ENCODE measurements at regions not wholly inside any gene's neighbourhood (a gene's known extent, or its start where the extent isn't known, plus 50 kb on each side); places are given as distances from the start of the nearest gene placed in this dataset.

DNA sequence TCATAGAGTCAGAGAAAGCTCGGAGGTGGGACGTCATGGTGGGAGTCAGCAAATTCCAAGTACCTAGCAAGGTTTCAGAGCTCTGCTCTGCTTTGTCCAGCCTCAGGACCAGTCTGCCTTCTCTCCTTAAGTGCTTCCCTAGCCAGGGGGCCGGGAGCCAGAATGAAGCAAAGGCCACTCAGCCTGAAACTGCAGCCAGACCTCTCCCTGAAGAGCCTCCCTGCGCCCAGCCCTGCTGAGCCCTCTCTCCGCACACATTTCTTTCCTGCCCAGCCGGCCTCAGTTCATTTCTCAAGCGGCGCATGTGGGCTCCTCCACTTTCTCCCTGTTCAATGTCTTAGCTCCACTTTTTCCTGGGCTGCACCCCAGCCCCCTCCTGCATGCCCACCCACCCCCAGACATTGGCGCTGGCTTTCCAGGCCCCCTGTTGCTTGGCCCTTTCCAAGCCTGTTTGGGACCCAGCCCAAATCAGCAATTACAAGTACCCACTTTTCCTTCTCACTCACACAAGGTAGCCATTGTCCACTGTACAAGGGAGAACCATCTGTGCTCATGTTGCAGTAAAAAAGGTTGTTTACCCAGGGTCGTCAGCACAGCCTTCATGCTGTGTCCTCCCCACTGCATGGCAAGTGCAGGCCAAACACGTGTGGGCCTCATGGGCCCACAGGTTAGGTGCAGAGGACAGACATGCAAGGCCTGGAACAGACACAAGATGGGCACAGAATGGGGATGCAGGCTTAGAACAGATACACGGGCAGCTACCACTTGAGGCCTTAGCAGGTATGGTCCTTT is 147.1 kb downstream of the MRPL14 start:
- peaks cover 19% of the 10 kb centered on the region for H3K27me3 ChIP-seq (ENCODE audit: insufficient read depth, low read length)
- no peaks in the 10 kb centered on the region for H3K9me3 ChIP-seq (ENCODE audit: low read length)
- no peak overlapping the region for H2AFZ ChIP-seq (ENCODE audit: low read depth, low read length)
- no peaks in the 10 kb centered on the region for H3K4me1 ChIP-seq (ENCODE audit: insufficient read depth, low read length)
- H3K4me3 ChIP-seq (ENCODE audit: low read length) = no peak overlapping the region
- no peaks in the 10 kb centered on the region for H3K36me3 ChIP-seq (ENCODE audit: insufficient read depth, low read length)

DNA sequence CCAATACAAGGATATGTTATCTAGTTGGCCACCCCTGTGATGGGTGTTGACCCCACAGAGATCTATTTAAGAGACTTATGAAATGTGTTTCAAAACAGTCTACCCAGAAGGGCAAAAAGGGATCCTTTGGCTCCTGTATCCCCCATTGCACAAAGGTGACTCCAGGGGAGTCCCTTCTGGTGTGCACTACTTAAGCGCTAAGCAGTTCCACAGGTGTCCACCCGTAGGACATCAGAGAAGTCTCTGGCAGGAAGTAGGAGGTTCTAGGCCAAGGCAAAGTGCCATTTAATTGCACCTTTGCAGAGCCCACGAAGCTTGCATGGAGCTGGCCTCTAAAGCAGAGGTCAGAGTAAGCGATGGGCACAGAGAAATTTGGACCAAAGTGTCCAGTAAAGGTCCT is 147.7 kb downstream of the MRPL14 start:
- no peaks in the 10 kb centered on the region for H3K9me3 ChIP-seq (ENCODE audit: low read length)
- H3K4me3 ChIP-seq (ENCODE audit: low read length) = no peak overlapping the region
- H3K4me1 ChIP-seq (ENCODE audit: insufficient read depth, low read length) = no peaks in the 10 kb centered on the region
- H3K36me3 ChIP-seq (ENCODE audit: insufficient read depth, low read length) = no peaks in the 10 kb centered on the region
- peaks cover 19% of the 10 kb centered on the region for H3K27me3 ChIP-seq (ENCODE audit: insufficient read depth, low read length)
- H2AFZ ChIP-seq (ENCODE audit: low read depth, low read length) = no peak overlapping the region

DNA sequence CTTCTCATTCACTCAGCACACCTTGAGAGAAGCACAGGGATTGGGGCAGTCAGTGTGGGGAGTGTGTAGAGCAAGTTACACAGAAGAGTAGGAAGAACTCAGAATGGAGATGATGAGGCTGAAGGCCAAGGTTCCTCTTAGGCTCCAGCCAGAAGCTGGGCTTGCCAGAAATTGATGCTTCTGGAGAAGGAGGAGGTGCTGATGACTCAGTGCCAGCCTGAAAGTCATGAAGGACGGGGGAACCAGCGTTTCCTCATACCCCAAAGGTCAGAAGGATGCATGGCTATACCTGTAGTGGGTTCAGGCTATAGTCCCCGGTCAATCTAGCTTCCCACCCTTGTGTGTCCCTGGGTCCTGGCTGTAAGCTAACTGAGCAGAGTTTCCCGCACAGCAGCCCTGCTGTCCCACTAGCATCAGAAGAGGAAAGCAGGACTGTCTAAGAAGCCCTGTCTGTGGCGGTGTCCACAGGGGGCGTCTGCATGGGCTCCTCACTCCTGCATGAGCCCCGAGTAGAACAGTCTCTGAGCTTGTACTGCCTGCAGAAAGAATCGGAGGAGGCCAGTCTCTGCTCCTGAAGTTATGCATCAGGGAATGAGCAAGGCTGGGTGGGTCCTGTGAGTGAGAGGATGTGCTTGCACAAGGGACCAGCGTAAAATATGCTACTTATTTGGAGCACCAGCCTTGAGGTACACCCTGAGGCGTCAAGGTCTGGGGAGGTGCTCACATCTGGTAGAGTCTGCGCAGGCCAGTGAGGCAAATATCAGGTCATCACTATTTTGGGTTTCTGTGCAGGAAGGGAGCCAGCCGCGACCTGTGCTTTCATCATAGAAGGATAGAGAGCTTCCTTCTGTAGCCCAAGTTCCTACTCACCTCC is 148.5 kb downstream of the MRPL14 start:
- Histone ChIP-seq H3K27me3 (ENCODE audit: insufficient read depth, low read length) (peaks cover 13% of the 10 kb centered on the region), H2AFZ (ENCODE audit: low read depth, low read length) (no peak overlapping the region), H3K4me1 (ENCODE audit: insufficient read depth, low read length) (no peaks in the 10 kb centered on the region), H3K4me3 (ENCODE audit: low read length) (no peak overlapping the region), H3K9me3 (ENCODE audit: low read length) (no peaks in the 10 kb centered on the region), H3K36me3 (ENCODE audit: insufficient read depth, low read length) (no peaks in the 10 kb centered on the region)

DNA sequence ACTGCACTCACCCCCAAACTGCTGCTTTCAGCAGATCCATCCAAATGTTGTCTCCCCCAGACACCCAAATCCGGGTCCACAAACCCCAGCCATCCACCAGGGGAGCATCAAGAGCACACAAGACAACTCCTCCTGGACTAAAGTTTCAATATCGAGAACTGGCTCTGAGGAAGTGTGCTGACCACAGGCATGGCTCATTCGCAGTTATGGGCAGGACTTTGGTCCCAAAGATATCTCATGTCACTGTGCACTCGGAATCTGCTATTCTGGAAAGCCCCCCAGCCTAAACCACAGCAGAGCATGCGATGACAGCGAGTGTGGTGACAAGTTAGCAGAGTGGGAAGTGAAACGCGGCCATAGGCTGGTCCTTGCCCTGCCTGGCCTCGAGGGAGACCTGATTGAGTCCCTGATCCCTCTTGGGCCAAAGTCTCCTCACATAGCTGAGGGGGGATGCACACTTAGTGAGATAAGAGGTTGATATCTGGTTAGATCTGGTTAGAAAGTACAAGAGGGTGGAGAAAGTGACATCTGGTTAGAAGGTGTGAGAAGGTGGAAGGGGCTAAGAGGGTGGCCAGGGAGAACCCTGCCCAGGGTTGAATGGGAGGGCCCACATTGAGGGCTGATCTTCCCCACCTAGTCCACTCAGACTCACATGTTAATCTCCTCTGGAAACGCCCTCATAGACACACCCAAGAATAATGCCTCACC is 149.7 kb downstream of the MRPL14 start:
- Histone ChIP-seq H3K4me3 (ENCODE audit: low read length) (no peak overlapping the region), H3K4me1 (ENCODE audit: insufficient read depth, low read length) (no peaks in the 10 kb centered on the region), H3K9me3 (ENCODE audit: low read length) (no peaks in the 10 kb centered on the region), H3K36me3 (ENCODE audit: insufficient read depth, low read length) (no peaks in the 10 kb centered on the region), H3K27me3 (ENCODE audit: insufficient read depth, low read length) (peaks cover 13% of the 10 kb centered on the region), H2AFZ (ENCODE audit: low read depth, low read length) (no peak overlapping the region)

DNA sequence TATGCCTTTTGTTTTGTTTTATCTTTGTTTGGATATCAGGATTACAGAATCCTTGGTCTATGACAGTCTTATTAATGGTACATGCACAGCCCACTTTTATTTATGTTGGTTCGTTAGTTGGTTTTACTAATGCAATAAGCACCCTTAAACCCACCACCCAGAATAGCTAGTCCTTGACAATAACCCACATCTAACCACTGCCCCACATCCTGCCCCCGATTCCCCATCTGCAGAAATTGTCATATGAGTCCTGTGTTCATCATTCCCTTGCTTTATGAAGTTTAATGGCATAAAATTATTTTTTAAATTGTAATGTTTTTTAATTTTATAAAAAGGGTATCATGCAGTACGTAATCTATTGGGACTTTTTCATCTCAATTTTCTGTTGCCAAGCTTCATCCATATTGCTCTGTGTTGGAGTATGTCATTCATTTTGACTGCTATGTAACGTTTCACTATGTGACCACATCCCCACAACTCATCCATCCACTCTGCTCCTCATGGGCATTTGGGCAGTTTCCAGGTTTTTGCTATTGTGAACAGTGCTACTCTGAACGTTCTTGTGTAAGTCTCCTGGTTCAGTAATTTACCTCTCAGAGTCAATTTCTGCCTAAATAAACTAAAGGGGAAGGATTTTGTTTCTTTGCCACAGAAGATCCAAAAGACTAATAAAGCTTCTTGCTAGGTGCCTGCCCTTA is 150.4 kb downstream of the MRPL14 start:
- Histone ChIP-seq H3K4me3 (ENCODE audit: low read length) (no peak overlapping the region), H2AFZ (ENCODE audit: low read depth, low read length) (no peak overlapping the region), H3K36me3 (ENCODE audit: insufficient read depth, low read length) (no peaks in the 10 kb centered on the region), H3K9me3 (ENCODE audit: low read length) (no peaks in the 10 kb centered on the region), H3K4me1 (ENCODE audit: insufficient read depth, low read length) (no peaks in the 10 kb centered on the region), H3K27me3 (ENCODE audit: insufficient read depth, low read length) (peaks cover 18% of the 10 kb centered on the region)

DNA sequence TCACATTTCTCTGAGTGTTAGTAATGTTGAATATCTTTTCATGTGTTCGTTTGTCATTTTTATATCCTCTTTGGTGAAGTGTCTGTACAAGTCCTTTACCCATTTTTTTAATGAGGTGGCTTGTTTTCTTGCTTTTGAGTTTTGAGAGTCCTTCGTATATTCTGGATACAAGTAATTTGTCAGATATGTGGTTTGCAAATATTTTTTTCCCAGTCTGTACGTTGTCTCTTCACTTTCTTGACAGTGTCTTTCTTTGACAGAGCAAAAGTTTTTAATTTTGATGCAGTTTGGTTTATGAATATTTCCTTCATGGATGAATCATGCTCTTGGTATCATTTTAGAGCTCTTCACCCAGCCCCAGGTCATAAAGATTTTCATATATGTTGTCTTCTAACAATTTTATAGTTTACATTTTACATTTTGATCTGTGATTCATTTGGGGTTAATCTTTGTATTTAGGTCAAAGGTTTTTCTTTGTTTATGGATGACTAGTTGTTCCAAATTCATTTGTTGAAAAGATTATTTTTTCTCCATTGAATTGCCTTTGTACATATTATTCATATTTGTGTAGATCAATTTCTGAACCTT is 152.5 kb downstream of the MRPL14 start:
- no peak overlapping the region for H2AFZ ChIP-seq (ENCODE audit: low read depth, low read length)
- no peak overlapping the region for H3K4me3 ChIP-seq (ENCODE audit: low read length)
- peaks cover 10% of the 10 kb centered on the region for H3K27me3 ChIP-seq (ENCODE audit: insufficient read depth, low read length)
- no peaks in the 10 kb centered on the region for H3K4me1 ChIP-seq (ENCODE audit: insufficient read depth, low read length)
- H3K36me3 ChIP-seq (ENCODE audit: insufficient read depth, low read length) = no peaks in the 10 kb centered on the region
- no peaks in the 10 kb centered on the region for H3K9me3 ChIP-seq (ENCODE audit: low read length)

DNA sequence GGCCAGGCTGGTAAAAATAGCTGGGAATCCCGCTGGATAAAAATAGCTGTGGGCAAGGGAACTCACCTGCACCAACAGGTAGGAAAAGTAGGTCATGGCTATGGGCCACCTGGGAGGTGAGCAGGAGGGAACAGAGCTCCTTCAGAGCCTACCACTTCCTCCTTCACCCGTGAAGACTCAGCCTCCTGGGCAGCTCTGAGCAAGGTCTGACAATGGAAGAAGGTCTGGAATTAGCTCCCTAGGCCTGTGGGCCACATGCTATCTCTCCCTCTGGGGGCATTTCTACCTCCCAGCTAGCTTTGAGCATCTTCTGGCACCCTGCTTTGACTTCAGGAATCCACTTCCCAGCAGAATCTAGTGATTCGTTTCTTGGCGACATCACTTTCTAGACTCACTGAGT is 153.9 kb downstream of the MRPL14 start:
- H3K4me1 ChIP-seq (ENCODE audit: insufficient read depth, low read length) = peaks cover 11% of the 10 kb centered on the region
- no peak overlapping the region for H3K4me3 ChIP-seq (ENCODE audit: low read length)
- H3K9me3 ChIP-seq (ENCODE audit: low read length) = no peaks in the 10 kb centered on the region
- H2AFZ ChIP-seq (ENCODE audit: low read depth, low read length) = no peak overlapping the region
- H3K27me3 ChIP-seq (ENCODE audit: insufficient read depth, low read length) = peaks cover 7% of the 10 kb centered on the region
- no peaks in the 10 kb centered on the region for H3K36me3 ChIP-seq (ENCODE audit: insufficient read depth, low read length)

DNA sequence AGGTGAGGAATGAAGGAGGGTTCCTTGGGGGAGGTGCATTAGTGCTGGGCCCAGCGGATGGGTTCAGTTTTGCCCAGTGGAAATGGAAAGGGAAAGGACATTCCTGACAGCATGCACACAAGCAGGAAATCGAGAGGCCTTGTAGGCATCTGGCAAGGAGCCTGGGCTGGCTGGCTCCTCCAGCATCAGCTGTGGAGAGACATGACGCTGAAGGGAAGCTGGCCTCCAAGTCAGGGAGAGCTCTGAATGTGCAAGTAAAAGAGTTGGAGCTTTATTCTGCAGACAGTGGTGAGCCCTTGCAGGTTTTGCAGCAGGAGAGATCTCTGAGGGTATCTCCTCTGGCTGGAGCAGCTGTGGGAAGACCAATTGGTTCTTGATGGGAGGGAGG is 154.3 kb downstream of the MRPL14 start:
- Histone ChIP-seq H3K4me1 (ENCODE audit: insufficient read depth, low read length) (peaks cover 16% of the 10 kb centered on the region), H3K27me3 (ENCODE audit: insufficient read depth, low read length) (peaks cover 5% of the 10 kb centered on the region), H3K4me3 (ENCODE audit: low read length) (no peak overlapping the region), H2AFZ (ENCODE audit: low read depth, low read length) (no peak overlapping the region), H3K36me3 (ENCODE audit: insufficient read depth, low read length) (no peaks in the 10 kb centered on the region), H3K9me3 (ENCODE audit: low read length) (no peaks in the 10 kb centered on the region)

DNA sequence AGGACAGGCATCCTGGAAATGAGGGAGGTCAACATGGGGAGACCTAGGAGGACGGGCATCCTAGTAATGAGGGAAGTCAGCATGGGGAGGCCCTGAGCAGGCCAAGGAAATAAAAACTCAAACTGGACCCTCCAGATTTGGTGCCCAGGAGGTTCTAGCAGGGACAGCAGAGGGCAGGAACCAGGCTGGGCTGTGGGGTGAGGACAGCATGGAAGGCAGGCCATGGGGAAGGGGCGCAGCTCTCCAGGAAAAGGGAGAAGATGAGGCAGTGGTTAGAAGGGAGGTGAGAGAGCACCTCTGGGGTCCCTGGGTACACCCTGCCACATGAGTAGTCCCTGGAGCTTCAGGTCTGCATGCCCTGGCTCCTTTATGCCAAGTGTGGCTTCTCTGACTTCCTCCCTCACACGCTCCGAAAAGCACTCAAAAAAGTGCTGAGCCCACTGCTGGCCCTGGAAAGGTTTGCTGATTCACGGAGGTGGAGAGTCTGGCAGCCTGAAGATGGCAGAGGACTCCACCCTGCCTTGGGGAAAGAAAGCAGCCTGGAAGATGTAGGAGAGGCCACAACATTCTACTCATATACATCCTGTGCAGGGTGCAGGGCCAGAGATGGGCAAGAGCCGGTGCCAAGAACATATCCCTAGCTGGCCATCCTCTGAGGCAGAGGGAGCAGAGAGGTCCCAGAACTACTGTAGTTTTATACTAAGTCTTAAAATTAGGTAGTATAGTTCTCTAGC is 154.9 kb downstream of the MRPL14 start:
- Histone ChIP-seq H3K27me3 (ENCODE audit: insufficient read depth, low read length) (peaks cover 5% of the 10 kb centered on the region), H2AFZ (ENCODE audit: low read depth, low read length) (no peak overlapping the region), H3K4me3 (ENCODE audit: low read length) (no peak overlapping the region), H3K9me3 (ENCODE audit: low read length) (no peaks in the 10 kb centered on the region), H3K36me3 (ENCODE audit: insufficient read depth, low read length) (no peaks in the 10 kb centered on the region), H3K4me1 (ENCODE audit: insufficient read depth, low read length) (peaks cover 21% of the 10 kb centered on the region)

DNA sequence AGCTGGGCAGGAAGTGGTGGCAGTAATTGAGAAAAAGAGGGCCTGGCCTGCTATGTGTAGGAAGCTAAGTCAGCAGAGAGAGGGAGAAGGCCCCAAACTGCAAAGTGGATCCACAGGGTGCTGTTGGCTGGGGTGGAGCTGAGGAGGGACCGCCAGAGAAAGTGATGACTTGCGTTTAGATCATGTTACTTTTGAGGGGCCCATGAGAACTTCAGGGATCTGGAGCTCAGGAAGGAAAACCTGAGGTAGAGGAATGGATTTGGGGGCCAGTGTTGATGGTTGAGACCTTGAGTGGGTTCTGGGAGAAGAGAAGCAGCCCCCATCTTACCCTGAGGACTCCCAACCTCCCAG is 155.5 kb downstream of the MRPL14 start:
- H3K36me3 ChIP-seq (ENCODE audit: insufficient read depth, low read length) = no peaks in the 10 kb centered on the region
- no peak overlapping the region for H2AFZ ChIP-seq (ENCODE audit: low read depth, low read length)
- H3K4me1 ChIP-seq (ENCODE audit: insufficient read depth, low read length) = peaks cover 22% of the 10 kb centered on the region
- H3K4me3 ChIP-seq (ENCODE audit: low read length) = no peak overlapping the region
- no peaks in the 10 kb centered on the region for H3K9me3 ChIP-seq (ENCODE audit: low read length)
- peaks cover 5% of the 10 kb centered on the region for H3K27me3 ChIP-seq (ENCODE audit: insufficient read depth, low read length)

DNA sequence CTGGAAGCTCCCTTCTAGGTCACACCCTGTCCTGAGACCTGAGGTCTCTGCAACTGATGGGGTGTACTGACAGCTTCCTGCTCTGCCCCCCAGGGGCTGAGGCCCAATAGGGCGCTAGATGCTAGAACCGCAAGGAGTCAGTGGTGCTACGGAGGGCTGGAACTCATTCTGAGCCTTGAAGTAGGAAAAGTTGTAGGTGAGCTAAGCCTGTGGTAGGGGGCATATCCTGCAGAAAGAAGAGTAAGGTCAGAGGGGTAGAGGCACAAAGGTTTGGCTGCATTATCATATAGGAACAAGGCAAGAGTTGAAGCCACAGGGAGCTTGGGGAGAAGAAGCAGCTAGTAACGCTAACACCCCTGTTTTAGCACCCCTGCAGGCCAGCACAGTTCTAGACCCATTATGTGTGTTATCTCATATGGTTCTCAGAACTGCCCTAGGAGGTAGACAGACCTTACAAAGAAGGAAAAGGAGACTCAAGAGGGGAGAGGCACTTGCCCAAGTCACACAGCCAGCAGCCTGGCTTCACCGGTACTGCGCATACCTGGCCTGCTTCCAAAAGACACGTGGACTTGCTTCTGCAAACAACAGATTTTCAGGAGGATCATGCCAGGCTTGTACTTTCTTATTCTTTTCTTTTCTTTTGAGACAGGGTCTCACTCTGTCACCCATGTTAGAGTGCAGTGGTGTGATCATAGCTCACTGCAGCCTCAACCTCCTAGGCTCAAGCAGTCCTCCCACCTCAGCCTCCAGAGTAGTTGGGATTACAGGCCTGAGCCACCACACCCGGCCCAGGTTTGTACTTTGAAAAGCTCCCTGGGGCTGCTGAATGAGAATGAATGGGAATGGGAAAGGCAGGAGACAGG is 156.1 kb downstream of the MRPL14 start:
- Histone ChIP-seq H3K27me3 (ENCODE audit: insufficient read depth, low read length) (peaks cover 5% of the 10 kb centered on the region), H3K36me3 (ENCODE audit: insufficient read depth, low read length) (no peaks in the 10 kb centered on the region)

More for the DNA sequence above, 156.1 kb downstream of the MRPL14 start:
- Histone ChIP-seq H2AFZ (ENCODE audit: low read depth, low read length) (no peak overlapping the region), H3K9me3 (ENCODE audit: low read length) (no peaks in the 10 kb centered on the region), H3K4me3 (ENCODE audit: low read length) (no peak overlapping the region), H3K4me1 (ENCODE audit: insufficient read depth, low read length) (peaks cover 22% of the 10 kb centered on the region)

Data from neuron (in vitro differentiated cells).